Right lobe of liver (tissue), 6 donors: ENCODE measurements at regions not wholly inside any gene's neighbourhood (a gene's known extent, or its start where the extent isn't known, plus 50 kb on each side); places are given as distances from the start of the nearest gene placed in this dataset.

Source experiments
- ATAC-seq, 4 donors: fragments of 200-7000 bp; cut with Tn5 transposase; one replicate each; pipeline ENCODE4 v1.9.1; 2020; ENCODE audit warnings: mild to moderate bottlenecking in 4 of 4, moderate library complexity in 4 of 4
- DNase-seq, 3 donors: peaks; one replicate each; pipeline ENCODE4 v3.0.0-alpha.2; 2020
- H3K27ac ChIP-seq, 3 donors: fragments of 200-600 bp; one replicate each; pipeline ENCODE4 v1.8.0; 2022
- H3K27me3 ChIP-seq, 2 donors: fragments of 200-600 bp; one replicate each; pipeline ENCODE4 v1.8.0; 2022
- H3K36me3 ChIP-seq, 4 donors: fragments of 200-600 bp; sonication (generic) in 1 of 4; one replicate each; pipeline versions ENCODE4 v1.5.1 to v1.8.0; 2017 to 2022; ENCODE audit warnings: control low read depth in 1 of 4
- H3K4me1 ChIP-seq, 4 donors: fragments of 200-600 bp; sonication (generic) in 1 of 4; one replicate each; pipeline versions ENCODE4 v1.5.1 to v1.8.0; 2017 to 2022; ENCODE audit warnings: control low read depth in 1 of 4
- H3K4me3 ChIP-seq, 3 donors: fragments of 200-600 bp; one replicate each; pipeline ENCODE4 v1.8.0; 2022
- H3K9me3 ChIP-seq, 4 donors: fragments of 200-600 bp; sonication (generic) in 1 of 4; one replicate each; pipeline versions ENCODE4 v1.5.1 to v1.8.0; 2017 to 2022; ENCODE audit warnings: control low read depth in 1 of 4
- CTCF ChIP-seq, 4 donors: fragments of 200-600 bp in 3 of 4; fragments of 450-650 bp in 1 of 4; IDR thresholded peaks; one replicate each; pipeline versions ENCODE4 v1.5.1 to v1.8.0; 2016 to 2022; ENCODE audit warnings: antibody characterized with exemption in 4 of 4, mild to moderate bottlenecking in 2 of 4
- POLR2A ChIP-seq: fragments of 450-650 bp; IDR thresholded peaks from one replicate; pipeline ENCODE4 v1.6.1; 2017; ENCODE audit warnings: antibody characterized with exemption, mild to moderate bottlenecking
- WGBS: methylation state at CpG from one replicate; pipeline ENCODE4 v1.1.6; 2018; ENCODE audit warnings: low coverage, low lambda C conversion rate; ENCODE audit not compliant: insufficient coverage; ENCODE audit errors: missing lambda C conversion rate; 5-methylcytosine and 5-hydroxymethylcytosine counted together
- intact Hi-C, 2 donors: fragments of 100-400 bp; cut with DNase I; formaldehyde crosslinking; loops; one replicate each; pipeline versions ENCODE4 v1.11.2 to v1.14.1; 2022
- donor health status: DM: no; HTN: yes; CAD: no.
- donor health status: DM: no; HTN: no; CAD: no.
- donor health status: DM: no; HTN: no; CAD: no.
- donor health status: DM: no; HTN: yes; CAD: no.
- donor health status: DM: no; HTN: yes; CAD: no.

DNA sequence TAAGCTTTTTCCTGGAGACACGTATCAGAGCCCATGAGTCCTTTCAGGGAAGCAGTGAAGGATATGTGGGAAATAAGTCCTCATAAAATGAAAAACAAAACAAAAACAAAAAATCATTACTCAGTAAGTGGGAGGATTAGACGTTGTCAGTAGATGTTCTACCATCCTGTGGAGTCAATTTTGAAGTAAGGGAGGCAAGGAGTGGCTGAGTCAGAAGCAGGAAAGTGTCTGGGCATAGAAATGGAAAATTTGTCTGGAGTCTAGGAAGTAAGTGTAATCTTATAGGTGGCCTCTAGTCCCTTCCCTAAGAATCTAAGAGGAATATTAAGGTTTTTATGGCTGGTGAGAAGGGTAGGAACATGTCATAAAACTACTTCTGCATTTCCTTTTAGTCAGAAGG, 339.8 kb upstream of the SEMA6D start:
- DNase-seq = no peak
- H3K27ac ChIP-seq = no peak overlapping the region
- intact Hi-C loops = no loop called here
- WGBS = 24% methylated on average over 2 of the region's 2 CpGs
- no peaks in the 10 kb centered on the region for H3K4me1 ChIP-seq
- no peaks in the 10 kb centered on the region for H3K27me3 ChIP-seq
- no peak overlapping the region for H3K4me3 ChIP-seq
- no peak for TF ChIP-seq POLR2A
- TF ChIP-seq CTCF (IDR thresholded peaks at IDR 0.05) = no peak
- H3K9me3 ChIP-seq = no peaks in the 10 kb centered on the region
- H3K36me3 ChIP-seq = no peaks in the 10 kb centered on the region
- ATAC-seq = no peak

DNA sequence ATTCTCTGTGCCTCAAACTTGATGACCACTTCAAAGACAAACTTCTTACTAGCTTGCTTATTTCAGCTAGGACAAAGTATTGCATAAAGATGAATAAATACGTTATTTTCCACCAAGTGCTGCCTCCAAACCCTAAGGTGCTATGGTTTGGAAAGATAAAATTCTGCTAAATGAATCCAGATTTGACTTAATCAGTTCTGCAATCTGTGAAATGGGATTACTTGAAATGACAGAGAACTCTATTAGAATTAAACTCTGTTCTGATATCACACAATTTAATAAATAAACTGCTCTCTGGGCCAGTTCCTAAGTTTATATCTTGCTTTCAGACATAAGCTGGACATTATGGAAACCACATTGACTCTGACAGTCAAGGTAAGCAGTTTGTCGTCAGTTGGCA, 338.8 kb upstream of the SEMA6D start:
- DNase-seq = no peak
- Histone ChIP-seq H3K9me3 (no peaks in the 10 kb centered on the region), H3K4me1 (no peaks in the 10 kb centered on the region), H3K27me3 (no peaks in the 10 kb centered on the region), H3K36me3 (no peaks in the 10 kb centered on the region), H3K27ac (no peak overlapping the region), H3K4me3 (no peak overlapping the region)
- TF ChIP-seq POLR2A (no peak), CTCF (IDR thresholded peaks at IDR 0.05) (no peak)
- 43% methylated on average over 2 of the region's 2 CpGs for WGBS
- no peak for ATAC-seq
- intact Hi-C loops = no loop called here

DNA sequence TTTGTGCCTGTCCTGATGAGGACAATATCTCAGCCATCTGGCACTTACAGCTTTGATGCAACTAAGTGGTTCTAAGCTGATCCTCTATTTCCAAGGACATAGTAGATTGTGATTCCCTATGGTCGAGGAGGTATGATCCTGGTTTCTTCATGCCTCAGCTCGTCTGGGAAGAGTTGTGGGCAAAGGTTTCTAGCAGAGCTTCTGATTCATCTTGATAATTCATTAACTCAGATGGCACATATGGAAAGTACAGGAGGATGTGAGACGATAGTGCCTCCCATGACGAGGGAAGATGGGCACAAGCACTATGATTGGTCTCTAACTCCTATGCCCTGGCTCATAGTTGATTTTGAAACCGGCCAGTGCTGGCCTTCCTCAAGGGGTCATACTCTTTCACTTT, 334.2 kb upstream of the SEMA6D start:
- Histone ChIP-seq H3K9me3 (no peaks in the 10 kb centered on the region), H3K27ac (no peak overlapping the region), H3K4me3 (no peak overlapping the region), H3K36me3 (no peaks in the 10 kb centered on the region), H3K27me3 (no peaks in the 10 kb centered on the region), H3K4me1 (no peaks in the 10 kb centered on the region)
- intact Hi-C loops = no loop called here
- no peak for DNase-seq
- ATAC-seq = no peak
- TF ChIP-seq CTCF (IDR thresholded peaks at IDR 0.05) (no peak), POLR2A (no peak)
- 56% methylated on average over 5 of the region's 5 CpGs for WGBS

- no peak for TF ChIP-seq POLR2A
- TF ChIP-seq CTCF (IDR thresholded peaks at IDR 0.05) = no peak
- intact Hi-C loops = no loop called here
- Histone ChIP-seq H3K4me3 (no peak overlapping the region), H3K27ac (no peak overlapping the region), H3K36me3 (no peaks in the 10 kb centered on the region), H3K4me1 (no peaks in the 10 kb centered on the region), H3K9me3 (no peaks in the 10 kb centered on the region), H3K27me3 (no peaks in the 10 kb centered on the region)
- 51% methylated on average over 3 of the region's 3 CpGs for WGBS
- ATAC-seq (no peak), DNase-seq (no peak)
Observed at GRCh38 chr15:47383801-47384200, 333.5 kb upstream of the SEMA6D start.

GRCh38 chr15:47384341-47384740, 333.0 kb upstream of the SEMA6D start:
- intact Hi-C loops = no loop called here
- H3K4me3 ChIP-seq = no peak overlapping the region
- WGBS = 24% methylated on average over 4 of the region's 4 CpGs
- no peaks in the 10 kb centered on the region for H3K4me1 ChIP-seq
- no peak overlapping the region for H3K27ac ChIP-seq
- TF ChIP-seq CTCF (IDR thresholded peaks at IDR 0.05) (no peak), POLR2A (no peak)
- no peaks in the 10 kb centered on the region for H3K9me3 ChIP-seq
- DNase-seq (no peak), ATAC-seq (peak in 2 of 4 donors; percentile 60 to 62)
- H3K36me3 ChIP-seq = no peaks in the 10 kb centered on the region
- H3K27me3 ChIP-seq = no peaks in the 10 kb centered on the region
